ENCODE measurements at regions not wholly inside any gene's neighbourhood (a gene's known extent, or its start where the extent isn't known, plus 50 kb on each side); places are given as distances from the start of the nearest gene placed in this dataset.

DNA sequence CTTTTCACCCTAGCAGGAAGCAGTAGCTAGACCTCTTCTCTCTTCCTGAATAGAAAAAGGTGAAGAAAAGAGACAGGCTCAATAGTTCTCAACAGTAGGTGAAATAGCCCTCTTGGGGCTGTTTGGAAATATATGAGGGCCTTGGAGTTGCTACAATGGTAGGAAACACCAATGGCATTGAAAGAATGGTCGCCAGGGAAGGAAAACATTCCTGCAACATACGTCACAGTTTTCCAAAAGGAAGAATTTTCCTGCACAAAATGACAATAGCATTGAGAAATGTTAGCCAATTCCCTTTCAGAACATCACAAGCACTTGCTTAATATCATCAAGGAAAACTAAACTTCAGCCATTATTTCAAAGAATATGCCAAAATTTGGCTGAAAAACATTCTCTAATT is 484.5 kb downstream of the IGSF11 start:
- DNase-seq: no peak

DNA sequence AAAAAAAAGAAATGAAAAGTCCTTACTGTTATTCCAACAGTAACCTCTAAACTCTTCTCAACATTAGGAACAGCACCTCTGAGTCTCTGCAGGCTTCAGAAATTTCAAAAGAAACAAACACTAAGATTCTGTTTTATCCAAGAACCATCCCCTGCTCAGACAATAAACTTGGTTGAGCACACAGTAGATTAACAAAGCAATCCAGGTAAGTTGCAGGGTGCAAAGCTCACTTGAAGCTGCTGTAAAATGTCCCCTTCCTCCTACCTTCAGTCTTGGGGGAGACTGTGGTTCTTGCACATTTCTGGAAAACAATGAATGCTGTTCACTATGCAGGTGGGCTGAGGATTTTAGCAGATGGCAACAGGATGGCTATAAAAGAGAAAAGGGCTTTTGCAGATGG is 484.1 kb downstream of the IGSF11 start:
- no peak for DNase-seq

DNA sequence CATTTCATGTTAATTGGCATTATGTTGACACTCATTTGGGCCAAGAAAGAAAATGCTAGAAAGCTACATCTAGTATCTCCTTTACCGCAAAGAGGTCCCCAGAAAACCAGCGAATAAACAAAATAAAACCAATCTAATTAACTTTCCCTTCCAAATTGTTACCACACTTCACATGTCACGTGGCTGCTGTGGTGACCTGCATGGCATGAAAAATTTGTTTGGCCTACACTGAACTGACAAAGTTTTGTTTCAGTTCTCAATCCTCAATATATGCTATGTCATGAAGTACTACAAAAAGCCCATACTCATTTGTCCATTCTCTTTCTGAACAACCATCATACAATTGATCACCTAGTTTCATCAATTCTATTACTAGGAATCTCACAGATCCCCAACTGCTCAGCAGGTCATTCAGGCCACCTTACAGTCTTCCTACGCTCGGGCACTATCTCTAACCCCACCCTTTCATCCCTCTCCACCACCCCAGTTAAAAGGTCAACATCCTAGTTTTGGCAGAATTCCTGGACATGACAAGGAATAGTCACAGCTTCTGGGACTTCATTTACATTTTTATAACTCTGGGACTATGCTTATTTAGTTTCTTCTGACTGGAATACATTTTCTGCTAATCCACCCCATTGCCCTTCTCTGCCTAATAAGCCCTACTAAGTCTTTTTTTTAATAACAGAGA is 480.4 kb downstream of the IGSF11 start:
- no peak for DNase-seq

DNA sequence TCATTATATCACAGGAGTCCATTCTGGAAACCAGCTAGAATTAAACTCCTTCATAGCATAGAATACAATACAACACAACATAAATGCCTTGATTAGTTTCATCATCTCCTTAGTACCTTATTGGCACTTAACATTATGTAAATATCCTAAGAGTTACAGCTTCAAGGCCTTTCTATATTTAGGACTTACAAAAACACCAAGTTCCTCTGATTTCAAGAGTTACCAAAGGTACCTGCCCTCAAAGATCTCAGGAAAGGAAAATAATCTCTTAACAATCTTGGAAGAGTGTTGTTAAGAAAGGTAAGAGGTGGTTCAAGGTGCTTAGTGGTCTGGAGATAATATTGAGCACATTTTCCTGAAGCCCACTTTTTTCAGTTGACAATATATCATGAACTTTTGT is 477.7 kb downstream of the IGSF11 start:
- DNase-seq: no peak

DNA sequence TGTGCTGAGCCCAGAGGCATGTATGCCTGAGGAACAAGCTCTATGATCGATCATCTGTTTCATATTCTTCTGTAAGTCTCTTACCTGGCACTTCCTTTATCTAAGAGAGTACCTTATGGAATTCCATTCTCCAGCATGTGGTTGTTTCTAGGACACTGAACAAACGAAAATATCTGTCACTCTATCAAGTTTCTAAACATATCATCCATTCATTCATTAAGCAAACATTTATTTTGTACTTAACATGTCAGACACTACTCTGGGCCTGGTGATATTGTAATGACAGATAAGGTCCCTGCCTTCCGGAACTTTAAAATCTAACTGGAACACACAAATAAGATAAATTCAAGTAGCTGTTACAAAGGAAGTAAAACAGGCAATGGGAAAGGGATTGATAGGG is 477.1 kb downstream of the IGSF11 start:
- no peak for DNase-seq

DNA sequence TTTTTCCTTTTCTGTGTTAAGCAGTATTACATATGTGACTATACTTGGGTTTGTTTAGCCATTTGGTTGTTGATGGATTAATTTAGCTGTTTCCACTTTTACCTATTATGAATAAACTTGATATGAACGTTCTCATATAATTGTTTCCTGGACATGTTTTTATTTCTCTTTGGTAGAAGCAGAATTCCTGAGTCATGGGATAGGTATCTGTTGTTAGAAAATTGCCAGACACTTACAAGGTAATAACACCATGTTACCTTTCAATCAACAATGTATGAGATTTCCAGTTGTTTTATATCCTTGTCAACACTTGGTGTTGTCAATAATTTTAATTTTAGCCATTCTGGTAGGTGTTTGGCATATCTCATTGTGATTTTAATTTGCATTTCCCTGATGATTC is 475.4 kb downstream of the IGSF11 start:
- no peak for DNase-seq

DNA sequence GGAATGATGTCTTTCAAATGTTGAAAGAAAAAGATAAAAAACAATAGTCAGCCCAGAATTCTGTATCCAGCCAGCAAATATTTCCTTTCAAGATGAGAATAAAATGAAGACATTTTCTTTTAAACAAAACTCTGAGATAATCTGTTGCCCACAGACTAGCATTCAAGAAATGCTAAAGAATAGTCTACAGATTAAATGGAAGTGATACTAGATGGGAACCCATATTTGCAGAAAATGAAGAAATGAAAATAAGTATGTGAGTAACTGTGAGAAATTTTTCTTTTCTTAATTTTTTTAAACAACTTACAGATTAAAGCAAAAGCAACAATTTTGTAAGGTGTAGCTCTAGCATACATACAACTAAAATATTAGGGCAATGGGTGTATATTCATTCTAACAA is 469.8 kb downstream of the IGSF11 start:
- DNase-seq: no peak

DNA sequence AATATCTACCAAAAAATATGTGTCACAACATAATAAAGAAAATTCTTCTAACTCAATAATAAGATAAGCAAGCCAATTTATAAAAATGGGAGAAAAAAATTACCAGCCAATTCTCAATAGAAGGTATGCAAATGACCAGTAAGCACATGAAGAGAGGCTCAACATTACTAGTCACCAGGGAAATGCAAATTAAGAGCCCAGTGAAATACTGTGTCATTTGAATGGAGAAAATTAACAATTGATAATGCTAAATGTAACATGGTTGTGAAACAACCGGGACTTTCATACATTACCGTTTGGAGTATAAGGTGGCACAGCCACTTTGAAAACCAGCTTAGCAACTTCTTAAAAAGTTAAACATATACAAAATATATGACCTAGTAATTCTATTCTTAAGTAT is 460.7 kb downstream of the IGSF11 start:
- no peak for DNase-seq

DNA sequence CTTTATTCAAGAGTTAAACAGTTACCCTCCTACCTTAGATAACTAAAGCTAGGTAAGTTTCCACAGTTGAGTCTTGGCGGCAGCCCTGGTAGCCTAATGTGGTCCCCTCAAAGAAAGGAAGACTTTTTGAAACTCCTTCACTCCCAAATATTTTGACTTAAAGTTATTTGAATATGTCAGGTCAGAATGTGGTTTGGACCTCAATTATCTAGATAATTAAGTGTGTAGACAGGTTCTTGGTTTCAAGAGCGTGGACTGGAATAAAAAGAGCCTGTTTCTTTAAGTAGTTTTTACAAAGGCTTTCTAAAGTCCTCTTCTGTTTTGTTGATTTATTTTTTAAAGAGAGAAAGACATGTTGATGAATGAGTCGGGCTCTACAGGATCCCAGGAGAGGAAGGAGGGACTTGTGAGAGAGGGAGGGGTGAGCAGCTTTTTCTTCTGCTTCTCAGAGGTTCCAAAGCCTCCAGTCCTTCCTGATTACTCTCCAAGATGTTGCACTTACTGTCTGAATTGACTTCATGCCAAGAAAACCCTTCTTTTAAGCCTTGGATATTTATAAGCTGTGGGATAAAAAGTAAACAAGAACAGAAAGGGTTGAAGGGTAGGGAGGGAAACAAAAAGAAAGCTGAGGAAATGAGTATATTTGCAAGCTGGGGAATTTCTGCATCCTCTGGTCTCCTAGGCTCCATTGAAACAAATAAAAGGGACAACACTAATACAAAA is 457.4 kb downstream of the IGSF11 start:
- DNase-seq: no peak

DNA sequence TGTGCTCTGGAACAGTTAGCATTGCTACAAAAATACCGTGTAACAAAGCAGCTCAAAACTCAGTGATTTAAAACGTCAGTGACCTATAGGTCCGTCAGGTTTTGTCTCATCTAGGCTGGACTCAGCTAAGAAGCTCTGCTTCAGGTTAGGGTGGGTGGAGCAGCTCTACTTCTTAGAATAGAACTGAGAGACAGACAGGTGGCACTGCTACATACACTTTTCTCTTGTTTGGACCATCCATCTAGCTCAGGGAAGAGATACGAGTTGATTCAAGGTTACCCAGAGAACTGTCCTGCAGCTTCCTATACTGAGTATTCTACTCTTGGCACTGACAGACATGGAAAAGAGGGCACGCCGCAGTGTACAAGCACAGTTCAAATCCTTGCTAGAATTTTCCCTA is 456.1 kb downstream of the IGSF11 start:
- no peak for DNase-seq

DNA sequence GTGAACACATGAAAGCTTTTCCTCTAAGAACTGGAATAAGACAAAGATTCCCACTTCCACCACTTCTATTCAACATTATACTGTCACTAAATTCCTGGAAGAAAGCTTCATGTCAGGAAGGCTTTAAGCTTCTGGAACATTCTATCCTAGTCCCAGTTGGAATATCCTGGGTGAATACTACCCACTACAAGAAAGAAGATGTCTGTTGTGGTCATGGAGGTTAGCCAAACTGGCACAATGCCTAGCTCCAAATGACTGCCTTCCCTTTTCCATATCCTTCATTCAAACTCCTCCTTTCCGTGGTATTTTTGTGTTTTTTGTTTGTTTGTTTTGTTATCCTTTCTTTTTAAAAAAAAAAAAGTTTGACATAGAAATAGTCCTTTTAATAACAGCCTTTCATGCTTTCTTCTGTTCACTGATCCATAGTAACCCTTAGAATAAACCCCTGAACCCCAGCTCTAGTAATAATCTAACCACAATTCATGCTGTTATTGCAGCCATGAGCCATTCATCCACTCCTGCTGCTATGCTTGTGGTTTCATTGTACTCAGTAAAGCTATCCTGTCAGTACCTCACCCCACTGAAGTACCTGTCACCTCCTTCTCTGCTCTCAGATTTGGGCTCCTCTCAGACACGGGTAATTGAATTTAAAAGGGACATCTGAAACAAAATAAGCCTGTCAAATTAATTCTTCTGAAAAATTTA is 447.5 kb downstream of the IGSF11 start:
- DNase-seq: no peak

DNA sequence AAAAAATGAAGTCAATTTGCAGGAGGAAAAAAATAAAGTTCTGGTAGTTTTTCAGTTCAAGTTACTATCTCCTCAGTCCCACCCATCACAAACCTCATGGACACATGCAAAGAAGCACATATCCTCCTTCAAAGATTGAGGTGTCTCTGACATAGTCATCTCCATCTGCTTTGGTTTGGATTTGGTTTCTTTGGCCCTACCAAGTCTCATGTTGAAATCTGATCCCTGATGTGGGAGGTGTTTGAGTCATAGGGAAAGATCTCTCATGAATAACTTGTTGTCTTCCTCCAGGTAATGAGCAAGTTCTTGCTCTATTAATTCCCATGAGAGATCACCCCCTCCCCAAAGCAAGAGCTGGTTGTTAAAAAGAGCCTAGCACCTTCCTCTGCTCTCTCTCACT is 446.8 kb downstream of the IGSF11 start:
- DNase-seq: no peak

DNA sequence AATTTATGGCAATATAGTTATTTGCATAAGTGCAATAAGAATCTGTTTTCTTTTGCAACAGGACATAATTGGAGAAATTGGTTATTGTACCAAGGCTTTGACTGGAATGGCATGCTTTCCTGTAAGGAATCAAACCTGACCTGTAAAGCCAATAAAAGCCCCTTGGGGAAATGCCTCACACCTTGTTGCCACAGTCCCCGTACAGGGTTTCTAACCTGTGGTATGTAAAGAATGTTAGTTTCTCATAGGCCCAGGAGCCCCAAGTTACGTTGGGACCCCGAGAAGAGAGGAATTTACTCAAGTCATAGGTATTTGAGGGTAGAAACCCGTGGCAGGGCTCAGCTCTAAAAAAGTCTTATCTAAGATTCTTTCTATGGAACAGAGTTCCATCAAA is 441.4 kb downstream of the IGSF11 start:
- DNase-seq: no peak

DNA sequence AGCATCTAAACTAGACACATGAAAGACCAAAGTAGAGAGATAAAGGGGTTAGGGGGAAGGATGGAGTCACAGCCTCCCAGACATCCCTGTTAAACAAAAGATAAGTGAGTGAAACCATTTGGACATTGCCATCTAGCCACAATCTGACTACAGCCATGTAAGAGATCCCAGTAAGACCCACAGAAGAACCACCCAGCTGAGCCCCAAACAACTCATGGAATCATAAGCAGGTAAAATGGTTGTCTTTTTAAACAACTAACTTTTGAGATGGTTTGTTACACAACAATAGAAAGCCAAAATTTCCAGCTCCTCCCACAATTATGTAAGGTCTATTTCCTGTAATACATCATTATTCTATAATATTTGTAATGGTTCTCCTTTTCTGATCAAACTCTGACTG is 437.5 kb downstream of the IGSF11 start:
- DNase-seq: no peak

DNA sequence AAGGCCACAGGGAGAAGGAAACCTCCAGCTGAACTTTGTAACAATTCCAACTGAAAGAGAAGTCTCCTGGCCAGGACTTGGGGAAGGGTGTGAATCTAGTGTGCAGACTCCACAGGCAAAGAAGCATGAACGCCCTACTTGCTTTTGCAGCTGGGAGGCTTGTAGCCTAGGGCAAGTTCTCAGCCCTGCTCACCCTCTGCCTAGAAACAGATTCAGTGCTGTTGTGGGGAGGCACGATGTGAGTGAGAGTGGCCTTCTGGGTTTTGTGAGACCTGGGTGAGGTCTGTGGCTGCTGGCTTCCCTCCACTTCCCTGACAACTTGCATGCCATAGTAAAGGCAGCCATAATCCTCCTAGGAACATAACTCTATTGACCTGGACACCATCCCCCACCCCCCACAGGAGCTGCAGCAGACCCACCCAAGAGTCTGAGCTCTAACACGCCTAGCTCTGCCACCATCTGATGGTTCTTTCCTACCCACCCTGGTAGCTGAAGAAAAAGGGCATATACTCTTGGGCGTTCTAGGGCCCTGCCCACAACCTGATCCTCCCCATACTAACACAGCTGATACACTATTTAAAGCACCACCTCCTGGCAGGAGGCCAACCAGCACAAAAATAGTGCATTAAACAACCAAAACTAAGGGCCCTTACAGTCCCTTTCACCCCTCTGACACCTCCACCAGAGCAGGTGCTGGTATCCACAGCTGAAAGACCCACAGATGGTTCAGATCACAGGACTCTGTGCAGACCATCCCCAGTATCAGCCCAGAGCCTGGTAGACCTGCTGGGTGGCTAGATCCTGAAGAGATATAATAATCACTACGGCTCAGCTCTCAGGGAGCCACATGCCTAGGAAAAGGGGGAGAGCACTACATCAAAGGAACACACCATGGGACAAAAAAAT is 426.5 kb downstream of the IGSF11 start:
- DNase-seq: no peak

DNA sequence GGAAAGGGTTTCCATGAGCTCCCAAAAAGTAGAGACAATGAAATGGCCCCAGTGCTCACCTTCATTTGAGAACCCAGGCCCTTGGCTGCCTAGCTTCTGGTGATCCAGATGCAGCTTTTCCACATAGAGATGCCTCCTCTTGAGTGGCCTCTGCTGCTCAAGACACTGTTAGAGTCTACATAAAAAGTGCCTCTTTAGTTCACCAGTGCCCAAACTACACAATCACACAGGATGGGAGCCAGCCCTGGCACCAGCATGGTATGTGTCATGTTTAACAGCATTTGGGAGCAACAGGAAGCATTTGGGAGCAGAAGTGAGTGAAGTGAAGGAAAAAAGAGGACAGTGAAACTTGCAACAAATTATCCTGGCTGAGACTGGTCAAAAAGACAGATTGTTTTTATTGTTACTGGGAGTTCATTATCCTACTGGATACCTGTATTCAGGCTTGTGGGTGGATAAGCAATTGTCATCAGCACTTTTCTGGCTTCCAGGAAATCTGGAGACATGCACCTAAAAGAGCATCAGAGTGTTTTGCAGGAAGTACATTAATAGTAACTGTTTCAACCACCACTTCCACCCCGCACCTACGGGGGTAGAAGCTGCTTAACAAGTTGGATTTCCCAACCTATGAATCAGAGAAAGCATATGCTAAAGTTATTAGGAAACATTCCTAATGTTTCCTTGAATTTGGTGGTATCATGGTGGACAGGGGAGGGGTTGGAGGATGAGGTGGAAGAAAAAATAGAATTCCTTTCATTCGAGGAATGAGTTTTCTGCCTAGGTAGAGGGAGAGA is 416.2 kb downstream of the IGSF11 start:
- DNase-seq: no peak

DNA sequence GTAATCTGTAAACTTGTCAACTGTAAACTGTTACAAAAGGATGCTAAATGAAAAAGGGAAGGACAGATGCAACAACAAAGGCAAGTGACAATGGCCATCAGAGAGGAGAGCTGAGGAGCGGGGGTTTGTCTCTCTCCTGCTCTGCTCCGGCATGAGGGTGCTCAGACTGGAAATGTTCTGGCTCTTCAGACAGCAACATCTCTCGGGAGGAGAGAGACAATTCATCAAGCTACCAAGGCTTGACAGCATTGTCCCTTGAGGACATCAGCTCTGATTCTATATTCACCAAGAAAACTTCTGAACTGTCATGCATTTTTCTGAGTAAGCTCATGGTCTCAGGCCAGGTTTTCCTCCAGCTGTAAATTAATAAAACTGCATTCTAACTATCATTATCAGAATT is 408.2 kb downstream of the IGSF11 start:
- no peak for DNase-seq

DNA sequence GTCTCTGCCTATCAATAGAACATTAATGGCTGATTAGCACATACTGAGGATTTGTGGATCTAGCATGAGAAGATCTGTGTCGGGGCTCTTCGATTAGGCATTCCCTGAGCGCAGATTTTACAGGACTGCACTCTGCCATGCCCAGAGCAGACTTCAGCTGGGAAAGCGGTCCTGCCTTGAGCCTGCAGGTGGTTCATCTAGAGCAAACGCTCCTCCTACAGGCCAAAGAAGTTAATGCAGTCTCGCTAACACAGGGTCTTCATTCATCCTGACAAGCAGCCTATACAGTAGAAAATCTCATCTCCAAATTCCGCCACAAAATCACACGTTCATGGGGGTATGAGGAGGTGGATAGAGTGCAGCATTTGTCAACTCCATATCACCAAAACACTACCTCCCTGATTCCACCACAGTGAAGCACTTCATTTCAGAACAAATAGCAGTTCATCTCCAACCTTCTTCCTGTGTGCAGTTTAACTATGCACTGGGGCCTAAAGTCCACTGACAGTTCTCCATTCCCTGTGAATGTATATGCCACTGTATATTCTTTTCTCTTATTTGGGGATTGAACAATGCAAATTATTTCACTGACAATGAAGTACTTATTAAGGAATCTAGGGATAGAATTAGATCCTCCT is 405.8 kb downstream of the IGSF11 start:
- DNase-seq: peak; percentile 74

DNA sequence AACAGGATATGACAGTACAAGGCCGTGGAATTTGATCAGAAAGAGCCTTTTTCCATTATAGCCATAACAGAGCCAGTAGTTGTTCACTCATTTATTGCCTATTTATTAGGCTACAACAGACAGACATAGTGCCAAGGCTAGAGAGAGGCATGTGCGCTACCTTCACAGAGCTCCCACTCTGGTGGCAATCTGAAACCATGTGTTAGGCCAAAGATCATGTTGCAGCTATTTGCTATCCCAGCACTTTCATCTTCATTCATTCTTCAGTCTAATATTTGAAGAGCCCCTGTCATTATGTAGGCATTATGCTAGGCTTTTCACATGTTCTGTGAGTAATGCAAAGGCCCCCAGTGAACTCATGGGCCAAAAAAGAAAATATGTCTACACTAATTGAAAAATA is 404.8 kb downstream of the IGSF11 start:
- DNase-seq: no peak

DNA sequence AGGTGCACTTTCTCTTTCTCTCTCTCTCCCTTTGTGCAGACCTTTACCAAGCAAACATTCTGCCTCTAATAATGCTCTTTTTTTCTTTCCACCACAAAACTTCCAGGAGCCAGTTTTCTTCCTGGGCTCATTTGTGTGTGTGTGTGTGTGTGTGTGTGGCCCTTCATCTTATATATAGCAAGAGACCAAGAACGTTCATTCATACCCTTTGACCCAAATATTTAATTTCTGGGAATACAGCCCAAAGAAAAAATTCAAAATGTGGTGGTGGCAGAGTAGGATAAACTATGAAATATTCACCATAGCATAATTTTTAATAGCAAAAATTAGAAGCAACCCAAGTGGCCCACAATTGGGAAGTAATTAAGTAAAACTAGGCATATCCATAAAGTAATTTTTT is 398.9 kb downstream of the IGSF11 start:
- DNase-seq: no peak

DNA sequence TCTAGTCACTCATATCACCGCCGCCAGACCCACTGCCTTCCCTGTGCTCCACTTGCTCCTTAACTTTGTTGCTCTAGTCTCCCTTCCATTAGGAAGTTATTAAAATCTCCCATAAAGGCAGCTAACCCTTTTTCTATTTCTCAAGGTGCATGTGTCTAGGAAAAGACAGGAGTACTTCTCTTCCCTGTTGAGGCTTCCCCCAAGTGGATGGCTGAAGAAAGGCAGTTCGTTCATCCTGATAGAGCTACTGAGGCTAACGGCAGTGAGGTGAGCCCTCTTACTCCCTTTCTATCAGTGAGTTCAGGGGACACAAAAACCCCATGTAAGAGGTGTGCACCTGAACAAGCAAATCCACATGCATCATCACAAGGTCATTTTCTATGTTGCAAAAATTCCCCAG is 397.8 kb downstream of the IGSF11 start:
- DNase-seq: no peak

DNA sequence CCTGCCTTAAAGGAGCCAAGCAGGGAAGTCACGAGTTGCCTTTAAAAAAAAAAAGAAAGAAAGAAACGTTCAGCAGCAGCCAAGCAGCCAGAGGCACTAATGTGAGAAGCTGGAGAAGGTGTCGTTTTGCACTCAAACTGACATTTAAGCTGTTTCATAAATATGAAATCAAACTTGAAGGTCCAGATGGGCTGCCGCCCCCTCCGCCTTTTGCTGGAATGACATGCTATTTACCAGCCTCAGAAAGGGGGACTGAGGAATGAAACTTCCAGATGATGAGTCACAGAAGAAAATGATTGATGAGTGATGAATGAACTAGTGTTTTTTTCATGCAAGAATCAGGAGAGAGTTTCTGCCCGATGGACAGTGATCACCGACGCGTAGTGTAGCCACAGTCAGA is 396.8 kb downstream of the IGSF11 start:
- no peak for DNase-seq
